ENCODE measurements at regions not wholly inside any gene's neighbourhood (a gene's known extent, or its start where the extent isn't known, plus 50 kb on each side); places are given as distances from the start of the nearest gene placed in this dataset.

DNA sequence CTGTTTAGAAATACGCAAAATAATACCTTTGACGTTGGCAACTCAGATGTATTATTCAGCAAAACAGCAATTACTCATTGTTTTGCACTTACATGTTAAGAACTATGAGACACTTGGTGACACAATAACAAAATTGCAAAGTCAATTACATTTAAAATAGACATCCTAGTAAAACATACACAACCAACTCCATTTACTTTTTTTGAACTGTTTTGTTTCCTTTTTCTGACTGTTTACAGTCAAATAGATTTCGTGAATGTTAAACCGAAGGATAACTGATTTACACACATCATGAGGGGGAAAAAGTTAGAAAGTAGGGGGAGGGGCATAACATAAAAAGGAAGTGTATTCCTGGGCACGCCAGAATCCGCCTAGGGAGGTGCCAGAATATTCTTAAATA lies 220.1 kb downstream of the MEF2C start:
- Histone ChIP-seq H3K27ac (no peak overlapping the region), H3K9me3 (no peaks in the 10 kb centered on the region), H3K36me3 (no peaks in the 10 kb centered on the region), H3K27me3 (peaks cover 57 to 100% (median 93%) of the 10 kb centered on the region in 9 donors), H3K4me1 (peaks cover 0 to 39% (median 10%) of the 10 kb centered on the region in 12 donors), H3K4me3 (no peak overlapping the region)
- TF ChIP-seq, protein P1, sequence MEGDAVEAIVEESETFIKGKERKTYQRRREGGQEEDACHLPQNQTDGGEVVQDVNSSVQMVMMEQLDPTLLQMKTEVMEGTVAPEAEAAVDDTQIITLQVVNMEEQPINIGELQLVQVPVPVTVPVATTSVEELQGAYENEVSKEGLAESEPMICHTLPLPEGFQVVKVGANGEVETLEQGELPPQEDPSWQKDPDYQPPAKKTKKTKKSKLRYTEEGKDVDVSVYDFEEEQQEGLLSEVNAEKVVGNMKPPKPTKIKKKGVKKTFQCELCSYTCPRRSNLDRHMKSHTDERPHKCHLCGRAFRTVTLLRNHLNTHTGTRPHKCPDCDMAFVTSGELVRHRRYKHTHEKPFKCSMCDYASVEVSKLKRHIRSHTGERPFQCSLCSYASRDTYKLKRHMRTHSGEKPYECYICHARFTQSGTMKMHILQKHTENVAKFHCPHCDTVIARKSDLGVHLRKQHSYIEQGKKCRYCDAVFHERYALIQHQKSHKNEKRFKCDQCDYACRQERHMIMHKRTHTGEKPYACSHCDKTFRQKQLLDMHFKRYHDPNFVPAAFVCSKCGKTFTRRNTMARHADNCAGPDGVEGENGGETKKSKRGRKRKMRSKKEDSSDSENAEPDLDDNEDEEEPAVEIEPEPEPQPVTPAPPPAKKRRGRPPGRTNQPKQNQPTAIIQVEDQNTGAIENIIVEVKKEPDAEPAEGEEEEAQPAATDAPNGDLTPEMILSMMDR (IDR thresholded peaks at IDR 0.05): no peak
- no peak for TF ChIP-seq POLR2A (IDR thresholded peaks at IDR 0.05)
- no peak for ATAC-seq
- no peak for DNase-seq
- WGBS, 4 donors: 14 to 18% (median 17%) methylated on average over 6 of the region's 6 CpGs
- intact Hi-C loops (cut with DNase I): no loop called here

DNA sequence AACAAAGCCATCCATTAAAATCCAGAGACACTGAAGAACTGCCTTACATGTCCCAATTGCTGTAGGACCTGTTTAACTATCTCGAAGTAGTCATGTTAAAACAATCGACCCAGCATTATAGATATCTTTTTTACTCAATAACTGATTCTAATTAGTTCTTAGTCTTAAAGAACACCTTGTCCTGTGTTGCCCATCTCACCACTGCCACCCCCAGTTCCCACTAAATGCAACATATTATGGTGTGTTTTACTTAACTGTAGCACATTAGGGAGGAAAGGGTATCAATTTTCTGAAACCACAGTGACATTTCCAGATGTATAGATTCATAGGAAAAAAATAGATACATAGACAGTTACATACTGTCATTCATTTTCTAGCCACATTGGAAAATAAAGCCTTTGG lies 221.2 kb downstream of the MEF2C start:
- DNase-seq (no peak), ATAC-seq (no peak)
- no peak overlapping the region for H3K4me3 ChIP-seq
- H3K36me3 ChIP-seq: no peaks in the 10 kb centered on the region
- peaks cover 0 to 29% (median 9%) of the 10 kb centered on the region in 12 donors for H3K4me1 ChIP-seq
- H3K9me3 ChIP-seq: no peaks in the 10 kb centered on the region
- TF ChIP-seq POLR2A (IDR thresholded peaks at IDR 0.05): no peak
- TF ChIP-seq, protein P1 (IDR thresholded peaks at IDR 0.05): no peak
- intact Hi-C loops (cut with DNase I): no loop called here
- H3K27ac ChIP-seq: no peak overlapping the region
- 16 to 45% (median 24%) methylated on average over 2 of the region's 2 CpGs for WGBS, 4 donors
- peaks cover 49 to 99% (median 90%) of the 10 kb centered on the region in 9 donors for H3K27me3 ChIP-seq

DNA sequence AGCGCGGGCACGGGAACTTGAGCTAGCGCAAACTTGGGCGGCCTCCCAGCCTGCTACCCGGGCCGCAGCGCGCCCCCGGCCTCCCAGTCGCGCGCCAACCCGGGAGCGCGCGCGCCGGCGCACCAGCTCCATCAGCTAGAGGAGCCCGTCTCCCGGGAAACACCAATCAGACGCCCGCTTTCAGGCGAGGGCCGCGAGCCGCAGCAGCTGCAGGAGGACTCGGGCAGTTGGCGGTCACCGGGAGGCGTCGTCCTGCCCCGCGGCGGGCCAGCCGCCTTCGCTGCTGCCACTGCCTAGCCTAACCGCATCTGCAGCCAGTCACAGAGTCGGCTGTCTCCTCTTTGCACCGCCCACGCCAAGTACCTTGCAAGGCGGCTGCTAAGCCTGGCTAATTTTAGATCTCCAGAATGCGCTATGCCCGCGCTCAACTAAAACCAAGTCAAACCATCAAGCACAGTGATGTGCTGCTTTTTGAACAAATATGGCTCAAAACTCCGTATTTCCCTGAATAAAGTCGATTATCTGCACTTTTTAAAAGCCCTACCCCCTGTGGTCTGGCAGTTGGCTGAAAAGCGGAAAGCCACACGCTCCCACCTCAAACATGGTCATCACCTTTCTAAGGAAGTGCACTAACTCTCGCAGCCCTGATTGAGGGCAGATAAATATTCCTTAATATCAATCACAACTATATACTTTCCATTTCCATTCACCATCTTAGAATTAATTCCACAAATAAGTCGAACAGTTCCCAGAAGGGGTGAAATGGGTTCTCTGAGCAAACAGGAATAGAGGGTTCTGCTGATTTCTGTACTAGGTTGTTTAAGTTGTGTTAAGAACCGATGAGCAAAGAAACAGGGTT lies 221.8 kb downstream of the MEF2C start:
- intact Hi-C loops (cut with DNase I): no loop called here
- H3K27ac ChIP-seq: peak overlapping the region in 1 of 12 donors; percentile 11
- H3K27me3 ChIP-seq: peaks cover 49 to 99% (median 90%) of the 10 kb centered on the region in 9 donors
- ATAC-seq: peak; percentile 20 to 80 (median 74)
- 1 to 5% (median 2%) methylated on average over 17 to 53 of the region's 53 CpGs for WGBS, 4 donors
- H3K36me3 ChIP-seq: no peaks in the 10 kb centered on the region
- TF ChIP-seq POLR2A (IDR thresholded peaks at IDR 0.05): no peak
- TF ChIP-seq, protein P1 (IDR thresholded peaks at IDR 0.05): no peak
- no peaks in the 10 kb centered on the region for H3K9me3 ChIP-seq
- peak overlapping the region in 11 of 12 donors; percentile 9 to 53 (median 38) for H3K4me3 ChIP-seq
- DNase-seq: peak in 4 of 5 donors; percentile 44 to 72 (median 46)
- peaks cover 0 to 23% (median 8%) of the 10 kb centered on the region in 12 donors for H3K4me1 ChIP-seq

DNA sequence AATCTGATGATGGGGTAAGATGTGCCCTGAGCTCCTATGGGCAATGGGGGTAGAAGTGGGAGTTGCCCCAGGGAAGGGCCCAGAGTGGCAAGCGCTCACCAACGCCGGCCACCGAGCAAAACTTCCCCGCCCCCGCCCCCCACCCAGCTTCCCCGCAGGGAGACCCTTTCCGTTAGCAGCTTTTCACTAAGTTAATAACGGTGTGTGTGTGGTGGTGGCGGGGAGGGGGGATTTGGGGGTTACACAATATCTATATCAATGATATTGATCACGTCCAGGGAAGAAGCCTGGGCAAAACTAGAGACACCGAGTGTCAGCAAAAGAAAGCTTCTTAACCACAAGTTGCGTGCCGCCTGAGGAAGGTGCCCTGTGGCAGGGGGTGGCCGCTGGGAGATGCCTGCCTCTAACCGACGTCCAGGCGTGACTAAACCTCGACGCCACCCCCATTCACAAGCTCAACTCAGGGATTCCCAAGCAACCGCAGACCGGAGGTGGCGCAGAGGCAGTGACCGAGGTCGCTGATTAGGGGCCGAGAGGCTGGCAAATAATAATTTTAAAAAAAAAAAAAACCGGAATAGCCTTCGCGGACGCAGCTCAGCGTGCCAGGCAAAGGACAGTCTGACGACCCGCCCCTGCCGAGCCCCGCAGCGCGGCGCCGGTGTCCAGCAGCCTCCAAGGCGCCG lies 222.6 kb downstream of the MEF2C start:
- H3K9me3 ChIP-seq: no peaks in the 10 kb centered on the region
- no peak overlapping the region for H3K27ac ChIP-seq
- intact Hi-C loops (cut with DNase I): no loop called here
- no peaks in the 10 kb centered on the region for H3K36me3 ChIP-seq
- 2 to 5% (median 4%) methylated on average over 37 to 41 of the region's 41 CpGs for WGBS, 4 donors
- ATAC-seq (no peak), DNase-seq (no peak)
- no peak for TF ChIP-seq POLR2A (IDR thresholded peaks at IDR 0.05)
- TF ChIP-seq, protein P1 (IDR thresholded peaks at IDR 0.05): no peak
- peaks cover 42 to 98% (median 82%) of the 10 kb centered on the region in 9 donors for H3K27me3 ChIP-seq
- H3K4me1 ChIP-seq: peaks cover 0 to 19% (median 8%) of the 10 kb centered on the region in 12 donors
- peak overlapping the region in 11 of 12 donors; percentile 9 to 53 (median 38) for H3K4me3 ChIP-seq
